ENCODE measurements at regions not wholly inside any gene's neighbourhood (a gene's known extent, or its start where the extent isn't known, plus 50 kb on each side); places are given as distances from the start of the nearest gene placed in this dataset.

DNA sequence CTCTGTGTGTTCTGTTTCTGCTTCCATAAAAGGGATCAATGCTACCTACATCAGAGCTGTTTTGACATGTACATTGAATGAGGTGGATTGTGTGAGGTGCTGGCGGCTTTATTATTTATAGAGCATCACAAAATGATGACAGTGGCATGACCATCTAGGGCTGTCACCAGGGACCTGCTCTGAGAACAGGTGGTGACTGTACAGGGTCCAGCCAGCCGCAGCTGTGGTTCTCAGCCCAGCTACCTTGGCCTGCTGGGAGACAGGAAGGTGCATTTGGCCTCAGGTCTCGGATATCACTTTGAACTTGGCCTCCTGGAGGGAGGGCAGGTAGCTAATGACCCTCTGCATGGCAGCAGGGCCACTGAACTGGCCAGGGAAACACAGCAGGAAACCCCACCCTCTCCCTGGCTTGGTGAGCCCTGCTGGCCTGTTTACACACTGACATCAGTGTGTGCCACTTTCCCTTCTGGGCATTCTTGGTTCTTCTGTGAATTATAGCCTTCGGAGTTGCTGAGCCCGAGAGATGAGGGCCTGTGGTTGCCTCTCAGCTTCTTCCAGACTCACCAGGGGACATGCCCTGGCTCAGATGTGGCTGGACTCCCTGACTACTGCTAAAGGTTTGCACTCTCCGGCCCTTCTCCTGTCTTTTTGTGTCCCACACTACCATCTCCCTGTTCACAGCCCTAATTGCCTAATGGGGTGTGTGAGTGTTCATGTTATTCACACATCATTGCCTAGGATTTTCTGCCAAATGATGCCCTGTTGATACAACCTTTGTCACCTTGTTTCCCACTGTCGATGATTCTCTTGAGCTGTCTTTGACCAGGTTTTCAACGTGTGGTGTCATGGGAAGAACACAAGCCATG, 109.2 kb upstream of the RAB12 start:
- DNase-seq (ENCODE audit: extremely low read depth, low read depth), result no peak
- no peak for TF ChIP-seq CTCF (IDR thresholded peaks at IDR 0.05; ENCODE audit: low read depth, low read length)

GRCh38 chr18:8501044-8501443, 108.2 kb upstream of the RAB12 start:
- no peak for TF ChIP-seq CTCF (IDR thresholded peaks at IDR 0.05; ENCODE audit: low read depth, low read length)
- no peak for DNase-seq (ENCODE audit: extremely low read depth, low read depth)

GRCh38 chr18:8503248-8503647, 106.0 kb upstream of the RAB12 start:
- DNase-seq (ENCODE audit: extremely low read depth, low read depth), result no peak
- no peak for TF ChIP-seq CTCF (IDR thresholded peaks at IDR 0.05; ENCODE audit: low read depth, low read length)

DNA sequence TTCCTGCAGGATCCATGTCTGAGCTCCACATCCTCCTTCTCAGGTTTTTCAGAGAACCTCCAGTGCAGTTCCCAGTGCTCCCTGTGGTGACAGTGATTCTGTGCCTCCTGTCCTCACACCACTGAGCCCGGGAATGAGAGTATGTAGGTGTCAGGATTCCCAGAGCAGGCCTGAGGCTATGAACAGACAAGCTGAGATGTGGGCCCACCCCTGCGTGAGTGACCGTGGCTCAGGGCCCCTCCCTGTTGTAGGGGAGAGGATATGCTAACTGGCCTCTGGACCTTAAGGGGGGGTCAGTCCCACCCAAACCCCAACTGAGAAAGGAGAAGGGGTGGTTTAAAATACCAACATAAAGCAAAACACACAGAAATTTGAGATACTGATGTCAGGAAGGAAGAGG, 104.8 kb upstream of the RAB12 start:
- no peak for DNase-seq (ENCODE audit: extremely low read depth, low read depth)
- no peak for TF ChIP-seq CTCF (IDR thresholded peaks at IDR 0.05; ENCODE audit: low read depth, low read length)

- TF ChIP-seq CTCF (IDR thresholded peaks at IDR 0.05; ENCODE audit: low read depth, low read length), result no peak
- no peak for DNase-seq (ENCODE audit: extremely low read depth, low read depth)
Observed at GRCh38 chr18:8504880-8505435, 104.3 kb upstream of the RAB12 start.

DNA sequence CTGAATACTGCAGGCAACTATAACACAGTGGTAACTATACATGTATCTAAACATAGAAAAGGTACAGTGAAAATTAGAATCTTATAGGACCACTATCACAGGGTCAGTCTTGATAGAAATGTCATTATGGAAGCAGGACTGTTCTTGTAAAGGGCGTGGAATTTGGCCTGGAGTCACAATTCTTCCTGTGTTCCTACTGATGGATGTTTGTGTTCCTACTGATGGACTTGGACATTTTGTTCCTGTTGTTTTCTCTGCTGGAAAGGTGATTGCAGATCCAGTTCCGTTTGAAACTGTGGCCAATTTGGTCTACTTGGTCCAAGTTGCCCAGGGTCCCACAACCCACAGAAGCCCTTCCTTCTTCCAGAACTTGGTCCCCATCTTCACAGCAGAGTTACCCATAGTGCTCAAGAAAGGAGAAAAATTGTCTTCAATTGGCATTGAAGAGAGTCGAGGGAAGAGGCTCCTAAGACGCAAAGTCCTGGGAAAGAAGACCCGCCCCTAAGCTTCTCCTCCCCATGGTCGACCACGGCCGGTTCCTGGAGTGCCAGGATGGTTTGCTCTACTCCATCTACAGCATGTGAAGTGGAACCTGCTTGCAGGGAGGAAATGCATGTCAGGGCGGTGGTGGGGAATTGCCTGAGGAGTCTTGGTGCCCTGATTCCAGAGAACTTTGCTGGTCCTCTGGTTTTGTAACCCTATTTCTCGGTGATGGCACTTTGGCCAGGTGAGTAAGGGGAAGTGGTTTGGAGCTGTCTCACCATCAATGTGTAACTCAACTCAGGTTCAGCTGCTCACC, 102.8 kb upstream of the RAB12 start:
- TF ChIP-seq CTCF (IDR thresholded peaks at IDR 0.05; ENCODE audit: low read depth, low read length), result no peak
- no peak for DNase-seq (ENCODE audit: extremely low read depth, low read depth)

DNA sequence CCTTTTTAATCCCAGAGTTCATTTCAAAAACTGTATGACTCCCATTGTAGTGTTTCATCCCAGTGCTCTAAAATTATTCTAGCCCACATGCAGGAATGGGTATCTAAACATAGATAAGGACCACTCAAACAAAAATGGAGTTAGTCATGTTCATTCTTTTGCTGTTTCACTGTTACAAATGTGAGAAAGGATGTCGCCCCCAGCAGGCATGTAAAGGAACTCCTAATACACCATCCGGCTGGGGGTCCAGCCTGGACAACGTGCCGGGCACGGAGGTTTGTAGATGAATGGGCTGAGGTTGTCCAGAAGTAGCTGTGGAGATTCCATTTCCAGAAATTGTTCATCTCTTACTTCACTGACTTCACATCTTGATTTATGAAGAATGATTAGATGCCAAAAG, 101.9 kb upstream of the RAB12 start:
- no peak; the same call in 1 of the 2 replicates for TF ChIP-seq CTCF (IDR thresholded peaks at IDR 0.05; ENCODE audit: low read depth, low read length)
- DNase-seq (ENCODE audit: extremely low read depth, low read depth), result no peak

Data from AG09319 (cell line).